ENCODE measurements at regions not wholly inside any gene's neighbourhood (a gene's known extent, or its start where the extent isn't known, plus 50 kb on each side); places are given as distances from the start of the nearest gene placed in this dataset.

GRCh38 chr4:22596409-22596808 is 80.5 kb upstream of the ADGRA3 start:
- no peak for TF ChIP-seq CTCF (IDR thresholded peaks at IDR 0.05; ENCODE audit: low read length)
- TF ChIP-seq EZH2 (optimal IDR thresholded peaks at IDR 0.05; ENCODE audit: low read depth, low read length), result no peak
